A673 (cell line): ENCODE measurements at regions not wholly inside any gene's neighbourhood (a gene's known extent, or its start where the extent isn't known, plus 50 kb on each side); places are given as distances from the start of the nearest gene placed in this dataset.

Experiments
- CTCF ChIP-seq: fragments of 300-800, 200-600 bp; sonication (generic); conservative IDR thresholded peaks from 2 replicates; pipeline ENCODE4 v1.5.1; 2017; ENCODE audit warnings: low read depth, mild to moderate bottlenecking, antibody characterized with exemption, low read length, moderate library complexity, mixed read lengths
- EZH2 ChIP-seq: fragments of 200-600 bp; sonication (generic); IDR thresholded peaks from 2 replicates; pipeline ENCODE4 v1.6.1; 2017; ENCODE audit warnings: borderline replicate concordance, low read depth, mild to moderate bottlenecking, mixed read lengths, antibody characterized with exemption, low read length; ENCODE audit not compliant: poor library complexity, severe bottlenecking

GRCh38 chr1:90325168-90325567 lies 330.3 kb downstream of the ZNF326 start:
- TF ChIP-seq CTCF = no peak
- no peak for TF ChIP-seq EZH2
